ENCODE measurements at regions not wholly inside any gene's neighbourhood (a gene's known extent, or its start where the extent isn't known, plus 50 kb on each side); places are given as distances from the start of the nearest gene placed in this dataset.

DNA sequence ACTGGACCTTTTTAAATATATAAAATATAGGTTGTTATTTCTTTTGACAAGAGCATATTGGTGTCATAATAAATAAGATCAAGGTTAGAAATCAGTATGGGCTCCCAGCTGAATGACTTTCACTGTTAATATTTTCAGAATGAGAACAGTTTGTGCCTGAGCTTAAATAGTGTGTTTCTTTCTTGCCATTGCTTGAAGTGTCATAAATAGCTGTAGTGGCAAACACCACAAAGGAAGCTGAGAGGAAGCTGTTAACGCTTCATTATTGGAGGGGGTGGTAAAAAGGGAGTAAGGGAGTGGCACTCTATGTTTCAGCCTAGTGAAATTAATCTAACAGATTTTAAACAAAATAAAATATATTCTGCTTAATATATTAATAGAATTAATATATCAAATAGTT is 1089.8 kb upstream of the NCAM2 start:
- TF ChIP-seq, protein P1, sequence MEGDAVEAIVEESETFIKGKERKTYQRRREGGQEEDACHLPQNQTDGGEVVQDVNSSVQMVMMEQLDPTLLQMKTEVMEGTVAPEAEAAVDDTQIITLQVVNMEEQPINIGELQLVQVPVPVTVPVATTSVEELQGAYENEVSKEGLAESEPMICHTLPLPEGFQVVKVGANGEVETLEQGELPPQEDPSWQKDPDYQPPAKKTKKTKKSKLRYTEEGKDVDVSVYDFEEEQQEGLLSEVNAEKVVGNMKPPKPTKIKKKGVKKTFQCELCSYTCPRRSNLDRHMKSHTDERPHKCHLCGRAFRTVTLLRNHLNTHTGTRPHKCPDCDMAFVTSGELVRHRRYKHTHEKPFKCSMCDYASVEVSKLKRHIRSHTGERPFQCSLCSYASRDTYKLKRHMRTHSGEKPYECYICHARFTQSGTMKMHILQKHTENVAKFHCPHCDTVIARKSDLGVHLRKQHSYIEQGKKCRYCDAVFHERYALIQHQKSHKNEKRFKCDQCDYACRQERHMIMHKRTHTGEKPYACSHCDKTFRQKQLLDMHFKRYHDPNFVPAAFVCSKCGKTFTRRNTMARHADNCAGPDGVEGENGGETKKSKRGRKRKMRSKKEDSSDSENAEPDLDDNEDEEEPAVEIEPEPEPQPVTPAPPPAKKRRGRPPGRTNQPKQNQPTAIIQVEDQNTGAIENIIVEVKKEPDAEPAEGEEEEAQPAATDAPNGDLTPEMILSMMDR (IDR thresholded peaks at IDR 0.05; ENCODE audit: low read length) = no peak
- TF ChIP-seq EZH2 (optimal IDR thresholded peaks at IDR 0.05; ENCODE audit: low read depth, low read length) (no peak), EZH2phosphoT487 (IDR thresholded peaks at IDR 0.05; ENCODE audit: low read length) (no peak)

Data from MM.1S (cell line).